Neural cell (in vitro differentiated cells): ENCODE measurements at regions not wholly inside any gene's neighbourhood (a gene's known extent, or its start where the extent isn't known, plus 50 kb on each side); places are given as distances from the start of the nearest gene placed in this dataset.

Source experiments
- H2AFZ ChIP-seq: fragments of 200-600, 300-800 bp; sonication (generic), shearing (Covaris generic); 2 replicates; pipeline ENCODE4 v1.6.0; 2014; ENCODE audit warnings: low read depth, mild to moderate bottlenecking, antibody characterized with exemption, low read length, moderate library complexity
- H3F3A ChIP-seq: fragments of 200-600 bp; shearing (Covaris generic); 2 replicates; pipeline ENCODE4 v1.6.1; 2016; ENCODE audit warnings: mild to moderate bottlenecking, moderate library complexity, mixed read lengths, antibody characterized with exemption, low read length; ENCODE audit not compliant: insufficient read depth, poor library complexity, severe bottlenecking
- H3K27ac ChIP-seq: fragments of 200-600, 300-800 bp; sonication (generic), shearing (Covaris generic); 2 replicates; pipeline ENCODE4 v1.5.1; 2014; ENCODE audit warnings: mild to moderate bottlenecking, low read length, moderate library complexity
- H3K27me3 ChIP-seq: fragments of 300-800, 200-600 bp; sonication (generic), shearing (Covaris generic); 2 replicates; pipeline ENCODE4 v1.6.0; 2014; ENCODE audit warnings: mild to moderate bottlenecking, low read depth, low read length, moderate library complexity; ENCODE audit not compliant: insufficient read depth
- H3K36me3 ChIP-seq: fragments of 300-800, 200-600 bp; sonication (generic), shearing (Covaris generic); 2 replicates; pipeline ENCODE4 v1.5.1; 2014; ENCODE audit warnings: mild to moderate bottlenecking, antibody characterized with exemption, low read length, moderate library complexity; ENCODE audit not compliant: insufficient read depth
- H3K4me2 ChIP-seq: fragments of 300-800, 200-600 bp; sonication (generic), shearing (Covaris generic); 2 replicates; pipeline ENCODE4 v1.6.0; 2014; ENCODE audit warnings: mild to moderate bottlenecking, low read length
- H3K4me3 ChIP-seq: fragments of 300-800, 200-600 bp; sonication (generic), shearing (Covaris generic); 2 replicates; pipeline ENCODE4 v1.5.1; 2014; ENCODE audit warnings: mild to moderate bottlenecking, low read length, moderate library complexity
- H3K79me2 ChIP-seq: fragments of 200-600 bp; shearing (Covaris generic); replicated peaks from 2 replicates; pipeline ENCODE4 v1.6.0; 2014; ENCODE audit warnings: mild to moderate bottlenecking, low read length, moderate library complexity; ENCODE audit not compliant: insufficient read depth
- H3K9ac ChIP-seq: fragments of 300-800, 200-600 bp; sonication (generic), shearing (Covaris generic); 2 replicates; pipeline ENCODE4 v1.6.1; 2016; ENCODE audit warnings: mild to moderate bottlenecking, low read length, mixed read lengths
- H3K9me2 ChIP-seq: fragments of 200-600 bp; shearing (Covaris generic); 2 replicates; pipeline ENCODE4 v1.6.1; 2016; ENCODE audit warnings: mild to moderate bottlenecking, low read length, mixed read lengths; ENCODE audit not compliant: insufficient read depth
- H3K9me3 ChIP-seq: fragments of 200-600, 300-800 bp; sonication (generic), shearing (Covaris generic); 2 replicates; pipeline ENCODE4 v1.6.1; 2016; ENCODE audit warnings: mild to moderate bottlenecking, mixed run types, low read length, moderate library complexity, mixed read lengths
- H4K20me1 ChIP-seq: fragments of 200-600 bp; shearing (Covaris generic); 2 replicates; pipeline ENCODE4 v1.6.1; 2016; ENCODE audit warnings: mild to moderate bottlenecking, mixed run types; ENCODE audit not compliant: insufficient read depth
- CTCF ChIP-seq: fragments of 450-650 bp; IDR thresholded peaks from 2 replicates; pipeline ENCODE4 v1.5.1; 2014; ENCODE audit warnings: antibody characterized with exemption, mild to moderate bottlenecking, moderate library complexity; ENCODE audit not compliant: poor library complexity, severe bottlenecking
- EP300 ChIP-seq: fragments of 450-650 bp; conservative IDR thresholded peaks from 2 replicates; pipeline ENCODE4 v1.6.1; 2014; ENCODE audit warnings: antibody characterized with exemption, mild to moderate bottlenecking, moderate library complexity; ENCODE audit not compliant: poor library complexity, severe bottlenecking
- EZH2 ChIP-seq: fragments of 200-600, 300-800 bp; shearing (Covaris generic), sonication (generic); IDR thresholded peaks from 2 replicates; pipeline ENCODE4 v1.6.1; 2014; ENCODE audit warnings: antibody characterized with exemption, low read length, borderline replicate concordance, mild to moderate bottlenecking; ENCODE audit not compliant: insufficient read depth, poor library complexity, severe bottlenecking
- POLR2AphosphoS5 ChIP-seq: IDR thresholded peaks from 2 replicates; pipeline ENCODE4 v1.6.1; 2012
- RAD21 ChIP-seq: fragments of 450-650 bp; conservative IDR thresholded peaks from 2 replicates; pipeline ENCODE4 v1.6.1; 2014; ENCODE audit warnings: antibody characterized with exemption, mild to moderate bottlenecking, moderate library complexity
- REST ChIP-seq: IDR thresholded peaks from 2 replicates; pipeline ENCODE4 v1.6.1; 2012; ENCODE audit warnings: borderline replicate concordance
- SMC3 ChIP-seq: fragments of 450-650 bp; conservative IDR thresholded peaks from 2 replicates; pipeline ENCODE4 v1.6.1; 2014; ENCODE audit warnings: antibody characterized with exemption, mild to moderate bottlenecking, moderate library complexity; ENCODE audit not compliant: poor library complexity
- TAF1 ChIP-seq: IDR thresholded peaks from 2 replicates; pipeline ENCODE4 v1.6.1; 2012; ENCODE audit warnings: low read depth

GRCh38 chr11:23789200-23789853 is 707.5 kb upstream of the LUZP2 start (continued):
- no peak for TF ChIP-seq REST

- Histone ChIP-seq H3K4me3 (no peak overlapping the region), H3F3A (no peaks in the 10 kb centered on the region), H3K4me2 (no peak overlapping the region), H3K79me2 (no peaks in the 10 kb centered on the region), H3K9me2 (no peaks in the 10 kb centered on the region), H3K9me3 (no peaks in the 10 kb centered on the region), H4K20me1 (no peaks in the 10 kb centered on the region), H3K27ac (no peak overlapping the region), H3K36me3 (no peaks in the 10 kb centered on the region), H2AFZ (no peak overlapping the region), H3K27me3 (no peaks in the 10 kb centered on the region), H3K9ac (no peak overlapping the region)
- TF ChIP-seq RAD21 (no peak), SMC3 (no peak), EP300 (no peak), CTCF (no peak), REST (no peak), POLR2AphosphoS5 (no peak), EZH2 (no peak), TAF1 (no peak)
These were observed 706.9 kb upstream of the LUZP2 start for GRCh38 chr11:23789938-23790371.
